ENCODE measurements at regions not wholly inside any gene's neighbourhood (a gene's known extent, or its start where the extent isn't known, plus 50 kb on each side); places are given as distances from the start of the nearest gene placed in this dataset.

GRCh38 chr1:115218034-115218405 lies 120.0 kb downstream of the NGF start:
- 7% methylated on average over 6 of the region's 6 CpGs for WGBS (ENCODE audit: insufficient coverage, insufficient replicate concordance, low lambda C conversion rate, missing lambda C conversion rate)
- DNase-seq (ENCODE audit: low read depth, low spot score): no peak
- no peak overlapping the region for H2AFZ ChIP-seq (ENCODE audit: control insufficient read depth, low read depth, low read length)
- RAD21 ChIA-PET (ENCODE audit: unreplicated experiment): no interaction called here
- SMC1A ChIA-PET (ENCODE audit: uncharacterized antibody, unreplicated experiment): no interaction called here
- intact Hi-C loops (cut with micrococcal nuclease; ENCODE audit: unreplicated experiment) (no loop called here), in situ Hi-C loops (cut with MboI) (no loop called here)
- FAIRE-seq: no peak
- H4K20me1 ChIP-seq (ENCODE audit: control insufficient read depth, insufficient read depth): no peaks in the 10 kb centered on the region
- CTCF ChIA-PET: no interaction called here
- H3K4me2 ChIP-seq (ENCODE audit: control insufficient read depth, insufficient read depth): no peak overlapping the region
- no peaks in the 10 kb centered on the region for H3K9me3 ChIP-seq (replicated peaks; ENCODE audit: control insufficient read depth, insufficient read depth, low read length)
- H3K79me2 ChIP-seq (ENCODE audit: control insufficient read depth, insufficient read depth, low read length): no peaks in the 10 kb centered on the region
- POLR2A ChIA-PET: no interaction called here
- no peak overlapping the region for H3K4me3 ChIP-seq
- no peak for ATAC-seq
- no peak overlapping the region for H3K27ac ChIP-seq (ENCODE audit: control insufficient read depth, insufficient read depth)
- no peaks in the 10 kb centered on the region for H3K27me3 ChIP-seq (replicated peaks in 1 of 2; ENCODE audit: control insufficient read depth in 2 of 2, insufficient read depth in 2 of 2, low read length in 1 of 2)
- H3K9ac ChIP-seq (ENCODE audit: control insufficient read depth, insufficient read depth, low read length): no peak overlapping the region
- H3K36me3 ChIP-seq (ENCODE audit: control insufficient read depth in 2 of 2, insufficient read depth in 2 of 2, low read length in 1 of 2): no peaks in the 10 kb centered on the region
- BruUV-seq (replicated peaks): no TSS peak
- H3K4me1 ChIP-seq (ENCODE audit: control insufficient read depth, insufficient read depth, low read length): no peaks in the 10 kb centered on the region
- TF ChIP-seq SIX5 (IDR thresholded peaks at IDR 0.05; ENCODE audit: low read depth, low read length, severe bottlenecking) (no peak), SUZ12 (IDR thresholded peaks at IDR 0.05; ENCODE audit: unreplicated experiment) (no peak), ZBED1 (IDR thresholded peaks at IDR 0.05; ENCODE audit: borderline replicate concordance) (no peak), FOXM1 (IDR thresholded peaks at IDR 0.05; ENCODE audit: low read depth, low read length) (no peak), ELK1 (IDR thresholded peaks at IDR 0.05; ENCODE audit: low read depth, low read length) (no peak), ZZZ3 (IDR thresholded peaks at IDR 0.05; ENCODE audit: control insufficient read depth, insufficient read length, low read depth) (no peak)

- no peaks in the 10 kb centered on the region for H4K20me1 ChIP-seq (ENCODE audit: control insufficient read depth, insufficient read depth)
- H3K4me2 ChIP-seq (ENCODE audit: control insufficient read depth, insufficient read depth): no peak overlapping the region
- BruUV-seq (replicated peaks): no TSS peak
- no peak overlapping the region for H2AFZ ChIP-seq (ENCODE audit: control insufficient read depth, low read depth, low read length)
- no peaks in the 10 kb centered on the region for H3K4me1 ChIP-seq (ENCODE audit: control insufficient read depth, insufficient read depth, low read length)
- in situ Hi-C loops (cut with MboI) (no loop called here), intact Hi-C loops (cut with micrococcal nuclease; ENCODE audit: unreplicated experiment) (no loop called here)
- DNase-seq (ENCODE audit: low read depth, low spot score): no peak
- H3K27me3 ChIP-seq (replicated peaks in 1 of 2; ENCODE audit: control insufficient read depth in 2 of 2, insufficient read depth in 2 of 2, low read length in 1 of 2): no peaks in the 10 kb centered on the region
- SMC1A ChIA-PET (ENCODE audit: uncharacterized antibody, unreplicated experiment): no interaction called here
- no peak for ATAC-seq
- FAIRE-seq: no peak
- RAD21 ChIA-PET (ENCODE audit: unreplicated experiment): no interaction called here
- POLR2A ChIA-PET: no interaction called here
- H3K79me2 ChIP-seq (ENCODE audit: control insufficient read depth, insufficient read depth, low read length): no peaks in the 10 kb centered on the region
- H3K27ac ChIP-seq (ENCODE audit: control insufficient read depth, insufficient read depth): no peak overlapping the region
- H3K9ac ChIP-seq (ENCODE audit: control insufficient read depth, insufficient read depth, low read length): no peak overlapping the region
- 3% methylated on average over 11 of the region's 11 CpGs for WGBS (ENCODE audit: insufficient coverage, insufficient replicate concordance, low lambda C conversion rate, missing lambda C conversion rate)
- no peaks in the 10 kb centered on the region for H3K36me3 ChIP-seq (ENCODE audit: control insufficient read depth in 2 of 2, insufficient read depth in 2 of 2, low read length in 1 of 2)
- H3K4me3 ChIP-seq: no peak overlapping the region
- CTCF ChIA-PET: no interaction called here
- H3K9me3 ChIP-seq (replicated peaks; ENCODE audit: control insufficient read depth, insufficient read depth, low read length): no peaks in the 10 kb centered on the region
- TF ChIP-seq CEBPB (IDR thresholded peaks at IDR 0.05; ENCODE audit: borderline replicate concordance in 1 of 2, low read depth in 2 of 2, low read length in 2 of 2): no peak
- TF ChIP-seq ZNF217 (IDR thresholded peaks at IDR 0.05): no peak
- no peak for TF ChIP-seq BCL3 (IDR thresholded peaks at IDR 0.05; ENCODE audit: borderline replicate concordance, insufficient read depth, low read depth, low read length, poor library complexity, severe bottlenecking)
- TF ChIP-seq RCOR1 (conservative IDR thresholded peaks at IDR 0.05; ENCODE audit: low read depth, low read length): no peak
- TF ChIP-seq HCFC1 (IDR thresholded peaks at IDR 0.05; ENCODE audit: low read length): no peak
Observed at GRCh38 chr1:115217150-115218033, 120.7 kb downstream of the NGF start.

Data from GM12878 (cell line).